DND-41 (cell line): ENCODE measurements at regions not wholly inside any gene's neighbourhood (a gene's known extent, or its start where the extent isn't known, plus 50 kb on each side); places are given as distances from the start of the nearest gene placed in this dataset.

Source experiments
- EZH2 ChIP-seq: IDR thresholded peaks from 3 replicates; pipeline ENCODE4 v1.6.1; 2012; ENCODE audit warnings: borderline replicate concordance, low read depth, mild to moderate bottlenecking, moderate library complexity, low read length, inconsistent platforms; ENCODE audit not compliant: severe bottlenecking
- TF ChIP-seq, protein P1 (sequence below): IDR thresholded peaks from 2 replicates; pipeline ENCODE4 v1.5.1; 2012; ENCODE audit warnings: borderline replicate concordance, low read length, moderate library complexity, mild to moderate bottlenecking; ENCODE audit not compliant: poor library complexity, severe bottlenecking; ENCODE audit errors: extremely low read depth

DNA sequence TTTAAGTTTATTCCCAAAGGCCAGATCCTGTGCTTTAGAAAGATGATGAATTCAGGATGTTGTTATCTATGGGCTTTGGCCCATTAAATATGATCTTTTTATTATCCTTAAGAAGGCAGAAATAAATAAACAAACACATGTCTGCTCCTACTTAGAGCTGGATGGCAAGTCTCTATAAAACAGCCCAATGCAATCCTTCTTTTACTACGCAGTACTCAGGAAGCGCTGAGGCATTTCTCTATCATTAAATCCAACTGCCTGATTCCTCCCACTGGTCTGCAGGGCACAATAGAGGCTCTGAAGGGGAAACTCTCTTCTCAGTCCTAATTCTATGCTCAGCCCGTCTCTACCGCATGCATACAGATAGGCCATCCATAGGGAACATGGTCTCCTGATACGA lies 144.5 kb upstream of the TMEM72 start:
- TF ChIP-seq, protein P1, sequence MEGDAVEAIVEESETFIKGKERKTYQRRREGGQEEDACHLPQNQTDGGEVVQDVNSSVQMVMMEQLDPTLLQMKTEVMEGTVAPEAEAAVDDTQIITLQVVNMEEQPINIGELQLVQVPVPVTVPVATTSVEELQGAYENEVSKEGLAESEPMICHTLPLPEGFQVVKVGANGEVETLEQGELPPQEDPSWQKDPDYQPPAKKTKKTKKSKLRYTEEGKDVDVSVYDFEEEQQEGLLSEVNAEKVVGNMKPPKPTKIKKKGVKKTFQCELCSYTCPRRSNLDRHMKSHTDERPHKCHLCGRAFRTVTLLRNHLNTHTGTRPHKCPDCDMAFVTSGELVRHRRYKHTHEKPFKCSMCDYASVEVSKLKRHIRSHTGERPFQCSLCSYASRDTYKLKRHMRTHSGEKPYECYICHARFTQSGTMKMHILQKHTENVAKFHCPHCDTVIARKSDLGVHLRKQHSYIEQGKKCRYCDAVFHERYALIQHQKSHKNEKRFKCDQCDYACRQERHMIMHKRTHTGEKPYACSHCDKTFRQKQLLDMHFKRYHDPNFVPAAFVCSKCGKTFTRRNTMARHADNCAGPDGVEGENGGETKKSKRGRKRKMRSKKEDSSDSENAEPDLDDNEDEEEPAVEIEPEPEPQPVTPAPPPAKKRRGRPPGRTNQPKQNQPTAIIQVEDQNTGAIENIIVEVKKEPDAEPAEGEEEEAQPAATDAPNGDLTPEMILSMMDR: no peak
- TF ChIP-seq EZH2: no peak
